H1 (cell line): ENCODE measurements at regions not wholly inside any gene's neighbourhood (a gene's known extent, or its start where the extent isn't known, plus 50 kb on each side); places are given as distances from the start of the nearest gene placed in this dataset.

Source experiments
- CTCF ChIA-PET: fragments of 300-600 bp; sonication (Branson Sonifier 250); formaldehyde crosslinking; loops from one replicate; lab custom pipeline; 2021; ENCODE audit not compliant: partially characterized antibody; lab: Charles Lee
- POLR2A ChIA-PET: fragments of 300-600 bp; sonication (Branson Sonifier 250); formaldehyde crosslinking; loops from one replicate; lab custom pipeline; 2021; ENCODE audit warnings: inconsistent platforms; ENCODE audit not compliant: partially characterized antibody; lab: Charles Lee
- DNase-seq, 2 experiments: peaks; one replicate each; pipeline versions ENCODE4 v3.0.0 to v3.0.0-alpha.2; 2010 to 2022; ENCODE audit warnings: low spot score in 2 of 2, low read depth in 1 of 2, mixed read lengths in 1 of 2
- FAIRE-seq: peaks from 2 replicates; lab custom pipeline; 2011; peaks lifted over from hg19 to GRCh38; lab: Jason Lieb, UNC
- H2AFZ ChIP-seq: 2 replicates; pipeline ENCODE4 v1.8.1; 2012; ENCODE audit warnings: low read length, inconsistent platforms
- H2AK5ac ChIP-seq: 2 replicates; pipeline ENCODE4 v1.6.1; 2013; ENCODE audit warnings: low read depth, low read length
- H2BK120ac ChIP-seq: replicated peaks from 2 replicates; pipeline ENCODE3; 2013; ENCODE audit warnings: low read depth, low read length, inconsistent platforms
- H2BK12ac ChIP-seq: 2 replicates; pipeline ENCODE4 v1.6.1; 2013; ENCODE audit warnings: low read depth, low read length
- H2BK15ac ChIP-seq: 2 replicates; pipeline ENCODE4 v1.6.1; 2013; ENCODE audit warnings: low read length
- H2BK20ac ChIP-seq: 2 replicates; pipeline ENCODE4 v1.6.1; 2013; ENCODE audit warnings: low read length
- H2BK5ac ChIP-seq: 2 replicates; pipeline ENCODE4 v1.6.1; 2013; ENCODE audit warnings: low read depth, low read length
- H3K14ac ChIP-seq: 2 replicates; pipeline ENCODE4 v1.6.1; 2013; ENCODE audit warnings: inconsistent platforms; ENCODE audit not compliant: insufficient read length
- H3K18ac ChIP-seq: 2 replicates; pipeline ENCODE4 v1.6.1; 2013; ENCODE audit warnings: low read length; ENCODE audit errors: extremely low read depth
- H3K23ac ChIP-seq: 2 replicates; pipeline ENCODE4 v1.6.1; 2013; ENCODE audit warnings: inconsistent platforms; ENCODE audit not compliant: insufficient read length
- H3K23me2 ChIP-seq: 2 replicates; pipeline ENCODE4 v1.6.1; 2013; ENCODE audit warnings: low read depth, low read length
- H3K27ac ChIP-seq: 2 replicates; pipeline ENCODE4 v1.6.1; 2011; ENCODE audit warnings: low read depth, low read length, inconsistent platforms
- H3K27me3 ChIP-seq, 4 experiments: replicated peaks in 1 of 4; 1 replicate in 1 of 4; 2 replicates in 3 of 4; pipeline versions ENCODE4 v1.6.1 to v1.8.1; 2011 to 2013; ENCODE audit warnings: low read length in 3 of 4, mild to moderate bottlenecking in 3 of 4, inconsistent platforms in 2 of 4, mixed read lengths in 2 of 4, moderate library complexity in 1 of 4; ENCODE audit not compliant: control insufficient read depth in 3 of 4, insufficient read depth in 3 of 4; ENCODE audit errors: extremely low read depth in 1 of 4
- H3K36me3 ChIP-seq, 4 experiments: 2 replicates each; pipeline versions ENCODE4 v1.6.1 to v1.8.1; 2011 to 2013; ENCODE audit warnings: mild to moderate bottlenecking in 4 of 4, low read length in 3 of 4, moderate library complexity in 2 of 4, control low read depth in 1 of 4, inconsistent platforms in 1 of 4; ENCODE audit not compliant: insufficient read depth in 4 of 4, control insufficient read depth in 2 of 4
- H3K4ac ChIP-seq: replicated peaks from 2 replicates; pipeline ENCODE3; 2013; ENCODE audit warnings: low read length, low read depth, mixed read lengths, inconsistent platforms; ENCODE audit not compliant: insufficient read length
- H3K4me1 ChIP-seq, 4 experiments: replicated peaks in 1 of 4; 1 replicate in 1 of 4; 2 replicates in 3 of 4; pipeline versions ENCODE4 v1.6.1 to v1.8.1; 2011 to 2013; ENCODE audit warnings: low read length in 3 of 4, inconsistent platforms in 2 of 4, mixed read lengths in 1 of 4; ENCODE audit not compliant: insufficient read depth in 4 of 4, control insufficient read depth in 3 of 4
- H3K4me2 ChIP-seq, 2 experiments: 2 replicates each; pipeline versions ENCODE4 v1.6.1 to v1.8.1; 2011 to 2013; ENCODE audit warnings: low read depth in 2 of 2, low read length in 2 of 2, control low read depth in 1 of 2, inconsistent platforms in 1 of 2, mild to moderate bottlenecking in 1 of 2; ENCODE audit not compliant: insufficient read depth in 1 of 2
- H3K4me3 ChIP-seq, 4 experiments: fragments of 200-600, 300-600 bp in 1 of 4; sonication (generic), shearing (Covaris generic), sonication (Bioruptor Twin) in 1 of 4; 2 replicates each; pipeline versions ENCODE4 v1.5.1 to v1.8.1; 2011 to 2016; ENCODE audit warnings: low read length in 4 of 4, low read depth in 3 of 4, control low read depth in 2 of 4, inconsistent platforms in 2 of 4, mild to moderate bottlenecking in 2 of 4, mixed read lengths in 1 of 4, moderate library complexity in 1 of 4; ENCODE audit not compliant: insufficient read depth in 2 of 4; ENCODE audit errors: extremely low read depth in 1 of 4
- H3K56ac ChIP-seq: replicated peaks from 2 replicates; pipeline ENCODE3; 2013; ENCODE audit warnings: low read depth, mild to moderate bottlenecking, mixed read lengths, low read length, inconsistent platforms; ENCODE audit not compliant: insufficient read length
- H3K79me1 ChIP-seq: 2 replicates; pipeline ENCODE4 v1.6.1; 2013; ENCODE audit warnings: low read depth, low read length, control low read depth
- H3K79me2 ChIP-seq, 2 experiments: 2 replicates each; pipeline versions ENCODE4 v1.6.1 to v1.8.1; 2012 to 2013; ENCODE audit warnings: low read length in 2 of 2, mild to moderate bottlenecking in 2 of 2, inconsistent platforms in 1 of 2; ENCODE audit not compliant: insufficient read depth in 2 of 2, control insufficient read depth in 1 of 2
- H3K9ac ChIP-seq, 4 experiments: replicated peaks in 1 of 4; 1 replicate in 1 of 4; 2 replicates in 3 of 4; pipeline versions ENCODE4 v1.6.1 to v1.8.1; 2011 to 2013; ENCODE audit warnings: low read depth in 3 of 4, low read length in 3 of 4, control low read depth in 2 of 4, mild to moderate bottlenecking in 2 of 4, moderate library complexity in 2 of 4, inconsistent platforms in 1 of 4; ENCODE audit errors: extremely low read depth in 1 of 4
- H3K9me3 ChIP-seq, 2 experiments: 2 replicates each; pipeline versions ENCODE4 v1.6.1 to v1.8.1; 2012 to 2013; ENCODE audit warnings: mild to moderate bottlenecking in 2 of 2, moderate library complexity in 2 of 2, control low read depth in 1 of 2, inconsistent platforms in 1 of 2, low read depth in 1 of 2, low read length in 1 of 2, mixed read lengths in 1 of 2; ENCODE audit not compliant: insufficient read depth in 2 of 2
- H4K20me1 ChIP-seq, 2 experiments: replicated peaks in 1 of 2; 2 replicates each; pipeline versions ENCODE3 to v1.8.1; 2011 to 2013; ENCODE audit warnings: inconsistent platforms in 2 of 2, low read length in 2 of 2, mild to moderate bottlenecking in 1 of 2; ENCODE audit not compliant: insufficient read depth in 2 of 2, control insufficient read depth in 1 of 2
- H4K5ac ChIP-seq: 2 replicates; pipeline ENCODE4 v1.6.1; 2013; ENCODE audit warnings: low read length, low read depth, mixed read lengths, inconsistent platforms; ENCODE audit not compliant: insufficient read length
- H4K8ac ChIP-seq: 2 replicates; pipeline ENCODE4 v1.8.0; 2013; ENCODE audit warnings: mild to moderate bottlenecking, moderate library complexity, low read length, inconsistent platforms; ENCODE audit not compliant: insufficient read depth; ENCODE audit errors: extremely low read depth
- H4K91ac ChIP-seq: replicated peaks from 2 replicates; pipeline ENCODE3; 2013; ENCODE audit warnings: low read length, mixed read lengths, inconsistent platforms; ENCODE audit not compliant: insufficient read length
- POLR2AphosphoS5 ChIP-seq: IDR thresholded peaks from 2 replicates; pipeline ENCODE4 v1.6.1; 2011; ENCODE audit warnings: low read depth, low read length
- SIRT6 ChIP-seq: IDR thresholded peaks from one replicate; pipeline ENCODE4 v1.7.1; 2012; ENCODE audit warnings: low read length, inconsistent platforms
- WGBS, 2 experiments: shearing (Covaris generic) in 1 of 2; methylation state at CpG; one replicate each; pipeline versions ENCODE4 v1.1.6 to v1.1.7; 2013 to 2015; ENCODE audit warnings: low lambda C conversion rate in 2 of 2, mixed read lengths in 2 of 2, inconsistent platforms in 1 of 2, low coverage in 1 of 2, missing lambda C conversion rate in 1 of 2; ENCODE audit not compliant: insufficient replicate concordance in 2 of 2, insufficient coverage in 1 of 2, insufficient read length in 1 of 2; ENCODE audit errors: extremely low coverage in 1 of 2, missing lambda C conversion rate in 1 of 2; 5-methylcytosine and 5-hydroxymethylcytosine counted together

DNA sequence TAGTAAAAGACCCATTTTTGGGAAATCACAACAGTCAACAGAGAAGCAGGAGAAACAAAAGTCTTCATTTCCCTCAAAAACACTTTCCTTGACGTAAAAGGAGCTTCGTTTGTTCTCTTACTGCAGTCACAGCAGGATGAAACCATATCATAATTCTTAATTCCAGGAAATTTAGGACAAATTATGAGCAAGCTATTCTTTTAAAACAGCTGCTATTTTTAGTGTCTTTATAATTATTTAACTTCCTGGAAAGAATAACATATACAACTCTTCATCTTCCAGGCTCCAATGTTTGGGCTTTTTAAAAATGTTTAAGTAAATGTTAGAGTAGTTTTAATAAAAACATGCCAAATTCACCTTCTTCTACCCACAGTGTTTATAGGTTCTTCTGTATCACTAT is 563.5 kb downstream of the LTN1 start:
- no peak overlapping the region for H2BK15ac ChIP-seq
- no peaks in the 10 kb centered on the region for H3K4me1 ChIP-seq
- ChIA-PET POLR2A (no interaction called here), CTCF (no interaction called here)
- no peak overlapping the region for H4K8ac ChIP-seq
- H2BK12ac ChIP-seq: no peak overlapping the region
- no peak overlapping the region for H2BK20ac ChIP-seq
- H3K79me2 ChIP-seq: no peaks in the 10 kb centered on the region
- no peak overlapping the region for H3K4ac ChIP-seq
- H4K20me1 ChIP-seq: no peaks in the 10 kb centered on the region
- H3K56ac ChIP-seq: no peak overlapping the region
- no peak for DNase-seq
- H2BK5ac ChIP-seq: no peak overlapping the region
- H2AK5ac ChIP-seq: no peak overlapping the region
- H3K14ac ChIP-seq: no peak overlapping the region
- H3K18ac ChIP-seq: no peak overlapping the region
- WGBS, 2 experiments: 90% methylated on average over 2 of the region's 2 CpGs; no CpG with 5 or more reads in 1 of the 2 experiments
- no peak overlapping the region for H4K5ac ChIP-seq
- no peak overlapping the region for H3K27ac ChIP-seq
- H3K27me3 ChIP-seq: no peaks in the 10 kb centered on the region
- H3K4me3 ChIP-seq: no peak overlapping the region
- no peaks in the 10 kb centered on the region for H3K23me2 ChIP-seq
- no peaks in the 10 kb centered on the region for H3K36me3 ChIP-seq
- H3K23ac ChIP-seq: no peak overlapping the region
- no peak overlapping the region for H2BK120ac ChIP-seq
- H2AFZ ChIP-seq: no peak overlapping the region
- no peak overlapping the region for H3K9ac ChIP-seq
- no peak overlapping the region for H4K91ac ChIP-seq
- H3K79me1 ChIP-seq: no peaks in the 10 kb centered on the region
- no peak for FAIRE-seq
- H3K9me3 ChIP-seq: no peaks in the 10 kb centered on the region
- no peak overlapping the region for H3K4me2 ChIP-seq
- TF ChIP-seq POLR2AphosphoS5 (no peak), SIRT6 (no peak)
